HuH-7 (cell line): ENCODE measurements at regions not wholly inside any gene's neighbourhood (a gene's known extent, or its start where the extent isn't known, plus 50 kb on each side); places are given as distances from the start of the nearest gene placed in this dataset.
"Not testable (repeated sequence)": the region's sequence is repeated elsewhere in the genome, so short reads cannot be mapped to it uniquely, and the experiment has no call there.

Experiments used
- DNase-seq: peaks from one replicate; pipeline ENCODE4 v3.0.0; 2011; ENCODE audit warnings: low spot score

DNA sequence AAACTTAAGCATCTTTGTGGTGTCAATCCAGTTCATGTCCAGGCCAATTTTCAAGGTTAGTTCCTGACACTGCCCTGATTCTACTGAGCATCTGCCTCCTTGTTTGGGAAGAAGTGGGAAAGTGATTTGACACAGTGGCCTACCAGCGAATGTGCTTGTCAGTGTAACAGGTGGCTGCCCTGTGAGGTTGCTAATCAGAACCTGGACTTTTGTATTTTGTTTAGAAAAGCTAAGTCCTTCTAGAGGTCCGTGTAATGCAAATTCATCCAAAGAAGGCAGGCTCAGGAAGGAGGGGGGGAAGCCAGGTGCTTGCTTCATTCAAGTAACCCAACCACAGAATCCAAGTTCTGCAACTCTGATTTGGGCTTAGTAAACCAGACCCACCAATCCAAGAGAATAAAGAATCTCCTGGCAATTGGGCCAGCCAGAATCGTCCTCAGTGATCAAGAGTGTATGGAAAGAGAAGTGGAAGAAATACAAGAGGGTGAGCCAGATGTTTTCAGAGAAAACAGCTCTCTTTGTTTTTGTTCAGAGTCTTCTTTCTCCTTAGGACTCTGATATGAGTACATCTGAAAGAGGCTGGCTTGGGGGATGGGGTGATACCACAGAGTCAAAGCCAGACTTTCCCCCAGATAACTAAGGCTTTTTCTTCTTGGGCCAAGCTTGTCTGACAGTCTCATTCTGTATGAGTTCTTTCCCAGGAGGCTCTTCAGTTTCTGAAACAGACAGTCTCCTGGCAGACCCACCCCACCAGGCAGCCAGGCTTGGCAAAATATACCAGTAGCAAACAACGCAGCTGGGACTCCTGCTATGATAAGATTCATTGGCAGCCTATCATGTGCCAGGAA is 508.9 kb upstream of the TBL1XR1 start:
- no peak for DNase-seq

DNA sequence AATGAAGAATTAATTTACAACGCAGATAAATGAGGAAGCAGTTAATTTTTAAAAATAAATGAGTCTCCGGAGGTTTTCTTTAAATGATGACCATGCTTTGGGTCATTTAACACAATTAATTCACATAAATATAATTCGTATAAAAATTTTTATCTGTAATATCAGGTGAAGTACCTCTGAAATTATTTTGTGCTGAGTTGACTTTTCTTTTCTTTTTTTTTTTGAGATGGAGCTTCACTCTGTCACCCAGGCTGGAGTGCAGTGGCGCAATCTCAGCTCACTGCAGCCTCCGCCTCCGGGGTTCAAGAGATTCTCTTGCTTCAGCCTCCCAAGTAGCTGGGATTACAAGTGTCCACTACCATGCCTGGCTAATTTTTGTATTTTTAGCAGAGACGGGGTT is 512.2 kb upstream of the TBL1XR1 start:
- not testable (repeated sequence) for DNase-seq

DNA sequence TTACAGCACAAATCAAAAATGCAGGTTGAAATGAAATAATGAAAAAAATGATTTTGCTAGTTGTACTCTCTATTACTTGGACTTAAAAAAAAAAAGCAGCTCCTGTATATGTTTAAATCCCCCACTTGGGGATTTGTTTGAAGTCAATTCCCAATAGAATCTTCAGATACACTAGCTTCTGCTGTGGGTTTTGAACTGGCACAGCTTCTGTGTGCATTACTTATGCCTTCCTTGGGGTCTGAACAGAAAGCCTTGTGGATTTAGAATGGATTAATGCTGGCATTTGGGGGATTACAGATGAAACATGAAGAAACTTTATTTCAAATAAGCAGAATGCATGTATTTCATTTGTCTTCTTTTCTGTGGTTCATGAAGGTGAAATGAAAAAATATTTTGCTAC is 513.2 kb upstream of the TBL1XR1 start:
- no peak for DNase-seq

DNA sequence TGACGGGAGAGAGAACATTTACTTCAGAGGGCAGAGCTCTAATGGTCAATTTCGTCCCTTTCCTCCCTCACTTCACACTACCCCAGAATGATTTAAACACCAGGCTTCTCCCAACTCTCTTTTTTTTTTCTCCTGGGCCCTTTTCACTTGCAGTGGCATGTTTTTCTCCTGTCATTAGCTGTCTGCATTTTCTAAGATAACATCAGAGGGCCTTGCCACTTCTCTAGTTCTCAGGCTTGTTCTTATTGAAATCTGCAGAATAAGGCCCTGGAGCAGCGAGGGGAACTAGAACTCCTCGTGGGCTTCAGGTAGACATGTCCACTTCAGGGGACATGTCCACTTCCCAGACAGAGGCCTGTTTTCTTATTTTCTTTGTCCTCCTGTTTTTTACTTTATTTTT is 514.4 kb upstream of the TBL1XR1 start:
- no peak for DNase-seq

DNA sequence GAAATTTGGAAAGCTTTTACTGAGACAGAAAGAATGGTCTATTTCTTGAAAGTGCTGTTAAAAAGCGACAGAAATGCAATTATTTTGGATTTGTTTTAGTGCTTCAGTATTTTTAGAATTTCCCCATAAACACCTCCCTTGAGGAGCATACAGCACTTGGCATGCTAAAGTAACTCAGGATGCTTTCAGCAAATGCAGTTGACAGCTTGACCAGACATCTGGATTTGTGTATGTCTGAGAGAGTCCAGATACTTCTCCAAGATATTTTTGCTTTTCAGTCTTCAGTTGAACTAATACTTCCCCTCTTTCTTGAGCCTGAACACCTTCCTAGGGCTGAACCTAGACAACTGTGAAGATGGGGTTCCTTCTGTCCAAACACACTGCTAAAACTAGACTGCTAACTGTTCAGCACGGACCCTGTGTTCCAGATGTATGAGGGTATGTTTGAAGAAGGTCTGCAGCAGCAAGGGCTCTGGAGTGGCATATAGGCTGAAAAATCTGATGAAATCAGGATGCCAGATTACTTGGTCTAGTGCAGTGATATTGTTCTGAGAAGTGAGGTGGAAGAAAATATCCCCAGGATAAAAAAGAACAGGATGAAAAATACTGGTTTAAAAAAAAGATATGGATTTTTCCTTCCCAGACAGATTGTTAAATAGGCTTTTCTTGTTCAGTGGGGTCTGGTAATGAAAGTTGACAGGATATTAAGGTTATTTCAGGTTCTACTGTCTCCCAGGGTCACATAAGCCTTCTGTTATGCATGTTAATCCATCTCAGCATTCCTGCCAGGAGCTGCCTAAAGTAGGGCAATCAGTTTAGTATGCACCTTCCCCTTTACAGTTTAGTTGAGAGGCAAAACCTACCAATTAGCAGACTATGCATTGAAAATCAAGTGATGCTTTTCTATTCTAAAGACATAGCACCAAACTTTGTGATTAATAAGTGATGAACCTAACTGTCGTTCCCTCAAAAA is 516.9 kb upstream of the TBL1XR1 start:
- DNase-seq: no peak

DNA sequence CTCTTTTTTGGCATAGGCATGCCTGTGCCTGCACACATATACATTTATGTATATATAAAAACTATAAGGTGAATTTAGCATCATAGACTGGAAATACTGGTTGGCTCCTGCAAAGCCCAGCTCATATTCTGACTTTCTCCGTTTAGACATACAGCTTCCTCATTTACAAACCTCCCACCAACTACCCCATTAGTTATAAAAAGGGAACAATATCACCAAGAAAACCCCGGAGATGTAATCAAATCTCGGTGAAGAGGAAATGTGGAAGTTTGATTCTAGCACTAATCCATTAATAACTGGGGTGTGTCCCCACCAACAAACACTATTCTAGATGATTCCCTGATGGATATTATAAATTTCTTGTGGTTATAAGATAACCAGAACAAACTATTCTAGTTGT is 517.7 kb upstream of the TBL1XR1 start:
- no peak for DNase-seq

DNA sequence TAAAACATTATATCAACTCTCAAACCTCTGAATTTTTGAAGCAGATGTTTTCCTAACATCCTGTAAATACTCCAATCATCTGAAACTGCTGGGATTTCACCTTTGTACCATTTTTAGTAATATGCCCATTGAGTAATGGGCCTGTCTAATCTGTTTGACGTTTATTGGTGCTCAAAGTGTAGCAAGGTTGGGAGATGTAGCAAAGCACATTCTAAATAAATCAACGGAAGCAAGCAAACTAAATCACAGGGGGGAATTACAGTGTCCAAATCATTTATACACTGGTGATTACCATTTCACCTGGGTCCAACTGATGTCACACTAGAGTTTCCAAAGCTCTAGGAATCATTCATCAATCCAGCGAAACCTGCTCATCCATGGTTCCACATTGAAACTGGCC is 518.7 kb upstream of the TBL1XR1 start:
- DNase-seq: no peak

DNA sequence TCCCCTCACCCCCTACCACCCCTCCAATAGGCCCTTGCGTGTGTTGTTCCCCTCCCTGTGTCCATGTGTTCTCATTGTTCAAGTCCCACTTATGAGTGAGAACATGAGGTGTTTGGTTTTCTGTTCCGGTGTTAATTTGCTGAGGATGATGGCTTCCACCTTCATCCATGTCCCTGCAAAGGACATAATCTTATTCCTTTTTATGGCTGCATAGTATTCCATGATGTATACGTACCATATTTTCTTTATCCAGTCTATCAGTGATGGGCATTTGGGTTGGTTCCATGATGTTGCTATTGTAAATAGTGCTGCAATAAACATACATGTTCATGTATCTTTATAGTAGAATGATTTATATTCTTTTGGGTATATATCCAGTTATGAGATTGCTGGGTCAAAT is 523.6 kb upstream of the TBL1XR1 start:
- not testable (repeated sequence) for DNase-seq

DNA sequence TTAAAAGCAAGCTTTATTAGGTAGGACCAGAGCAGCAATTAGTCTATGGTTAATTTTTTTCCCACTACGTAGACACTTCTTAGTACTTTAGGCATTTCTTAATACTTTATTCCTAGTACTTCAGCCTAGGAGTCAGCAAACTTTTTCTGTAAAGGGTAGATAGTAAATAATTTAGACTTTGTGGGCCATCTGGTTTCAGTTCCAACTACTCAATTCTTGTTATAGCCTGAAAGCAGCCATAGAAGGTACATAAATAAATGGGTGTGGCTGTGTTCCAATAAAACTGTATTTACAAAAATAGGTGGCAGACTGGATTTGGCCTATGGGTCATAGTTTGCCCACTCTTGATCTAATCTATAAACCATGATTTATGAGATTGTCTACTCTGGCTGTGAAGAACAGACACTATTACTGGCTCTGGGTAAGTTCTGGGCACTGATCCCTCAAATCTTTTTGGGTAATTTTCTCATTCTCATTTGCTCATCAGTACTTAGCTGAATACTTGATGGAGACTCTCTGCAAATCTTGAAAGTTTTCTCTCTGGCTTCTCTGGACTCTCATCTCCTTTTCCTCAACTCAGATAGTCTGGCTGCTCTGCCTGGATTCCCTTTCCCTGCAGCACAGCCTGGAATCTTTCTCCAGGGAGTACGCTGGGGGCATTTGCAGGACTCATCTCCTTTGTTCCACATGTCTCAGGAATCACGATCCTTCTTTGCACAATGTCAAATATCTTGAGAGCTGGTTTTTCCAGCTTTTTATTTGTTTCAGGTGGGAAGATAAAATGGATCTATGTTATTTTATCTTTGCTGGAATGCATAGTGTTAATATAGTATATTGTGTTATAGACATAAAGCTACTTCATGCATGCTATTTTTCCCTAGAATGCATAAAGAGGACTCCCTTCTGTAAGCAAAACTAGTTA is 524.8 kb upstream of the TBL1XR1 start:
- no peak for DNase-seq

DNA sequence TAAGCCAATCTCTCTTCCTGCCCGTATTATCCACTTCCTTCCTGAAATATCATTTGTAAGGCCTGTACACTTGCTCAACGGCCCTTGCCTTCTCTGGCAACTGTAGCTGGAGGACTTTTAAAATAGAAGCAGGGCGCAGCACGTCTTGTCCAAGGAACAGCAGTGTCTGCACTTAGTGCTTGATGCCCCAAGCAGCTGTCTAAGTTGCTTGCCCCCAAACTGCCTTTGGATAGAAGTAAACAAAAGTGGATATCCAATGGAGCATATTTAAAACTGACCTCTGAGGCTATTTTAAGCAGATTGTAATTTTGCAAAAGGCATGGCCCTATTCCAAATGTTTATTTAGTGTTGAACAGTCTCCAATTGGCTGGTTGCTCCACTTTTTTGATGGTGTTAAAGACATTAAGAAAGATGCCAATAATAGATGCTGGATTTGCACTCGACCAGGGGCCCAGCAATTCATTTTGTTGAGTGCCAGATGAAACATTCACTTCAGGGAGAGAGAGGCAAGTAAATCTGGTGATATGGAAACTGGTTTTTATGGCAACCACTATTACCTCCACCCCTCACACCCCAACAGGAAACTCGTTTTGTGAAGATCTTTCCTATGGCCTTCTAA is 526.8 kb upstream of the TBL1XR1 start:
- DNase-seq: no peak

DNA sequence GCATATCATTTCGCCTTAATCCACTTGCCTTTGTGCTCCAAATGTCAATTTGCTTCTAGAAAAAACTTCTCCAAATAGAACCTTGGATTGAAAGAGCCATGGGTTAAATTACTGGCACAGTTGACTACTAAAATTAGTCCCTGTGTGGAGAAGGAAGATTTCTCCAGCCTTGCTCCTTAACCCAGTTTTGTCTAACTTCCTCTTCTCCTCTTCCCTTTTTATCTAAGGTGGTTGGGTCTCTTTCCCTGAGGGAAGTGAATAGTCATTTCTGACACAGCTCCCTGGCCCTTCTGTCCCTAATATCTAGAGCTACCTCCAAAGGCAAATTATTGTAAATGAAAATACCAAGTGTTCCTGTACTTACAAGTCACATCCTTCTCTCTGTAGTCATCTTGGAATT is 527.9 kb upstream of the TBL1XR1 start:
- no peak for DNase-seq

DNA sequence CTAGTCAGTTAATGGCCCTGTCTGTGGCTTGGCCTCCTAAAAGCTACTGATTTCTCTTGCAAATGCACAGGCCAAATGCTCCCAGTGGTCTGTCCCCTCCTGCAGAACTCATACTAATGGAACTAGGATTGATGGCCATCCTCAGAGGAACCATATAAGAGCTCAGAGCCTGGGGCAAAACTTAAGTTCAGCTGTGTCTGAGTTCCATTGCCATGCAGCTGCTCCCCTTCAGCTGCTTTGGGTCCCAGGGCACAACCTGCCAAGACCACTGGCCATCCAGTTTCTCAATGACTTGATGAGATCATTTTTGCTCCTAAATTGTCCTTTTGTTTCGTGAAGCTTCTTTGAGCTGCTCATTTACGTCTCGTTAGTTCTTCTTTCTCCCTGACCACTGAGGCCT is 529.5 kb upstream of the TBL1XR1 start:
- DNase-seq: no peak

DNA sequence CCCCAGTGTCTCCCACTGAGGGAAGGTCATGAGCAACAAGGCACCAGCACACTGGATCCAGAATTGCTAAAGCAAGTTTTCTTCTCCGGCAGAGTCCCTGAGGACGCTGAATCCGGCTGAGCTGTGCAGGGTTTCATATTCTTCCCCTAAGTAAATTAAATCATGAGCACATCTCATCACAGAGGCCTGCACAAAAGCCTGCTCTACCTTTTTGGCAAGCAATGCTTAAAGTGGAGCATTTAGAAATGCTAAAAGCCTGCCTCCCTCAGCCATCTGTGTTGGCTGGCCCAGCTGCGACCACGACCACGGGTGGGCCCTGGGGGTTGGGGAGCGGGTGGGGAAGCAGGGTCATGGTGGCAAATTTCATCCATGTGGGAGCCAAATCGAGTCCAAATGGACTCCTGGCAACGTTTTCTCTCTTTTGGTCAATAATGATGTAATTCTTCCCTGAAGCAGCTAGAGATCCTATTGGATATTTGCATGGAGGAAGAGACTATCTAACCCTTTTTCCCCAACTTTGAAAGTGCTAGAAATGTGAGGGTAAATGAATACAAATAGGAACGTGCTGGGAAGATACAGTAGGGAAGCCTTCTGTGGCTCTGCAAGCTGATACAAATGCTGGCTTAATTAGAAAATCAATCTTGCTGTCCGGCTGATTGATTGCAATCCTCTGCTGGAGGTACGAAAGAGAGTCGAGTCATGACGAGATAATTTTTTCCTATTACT is 532.8 kb upstream of the TBL1XR1 start:
- no peak for DNase-seq

DNA sequence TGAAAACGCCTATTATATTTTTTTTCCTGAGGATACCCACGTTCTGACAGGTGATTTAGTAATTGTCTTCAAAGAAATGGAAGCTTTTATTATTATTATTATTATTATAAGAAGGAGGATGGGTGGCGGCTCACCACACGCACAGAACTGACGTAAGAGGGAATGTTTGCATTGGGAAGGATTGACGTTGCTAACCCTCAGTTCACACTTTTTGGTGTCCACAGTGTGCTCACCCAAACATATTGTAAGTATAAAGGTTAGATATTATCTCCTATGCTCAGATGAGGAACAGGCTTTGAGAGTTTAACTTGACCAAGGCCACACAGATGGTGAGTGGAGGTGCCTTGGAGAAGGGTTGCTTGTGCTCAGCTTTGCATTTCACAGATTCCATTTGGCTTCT is 533.5 kb upstream of the TBL1XR1 start:
- DNase-seq: no peak

DNA sequence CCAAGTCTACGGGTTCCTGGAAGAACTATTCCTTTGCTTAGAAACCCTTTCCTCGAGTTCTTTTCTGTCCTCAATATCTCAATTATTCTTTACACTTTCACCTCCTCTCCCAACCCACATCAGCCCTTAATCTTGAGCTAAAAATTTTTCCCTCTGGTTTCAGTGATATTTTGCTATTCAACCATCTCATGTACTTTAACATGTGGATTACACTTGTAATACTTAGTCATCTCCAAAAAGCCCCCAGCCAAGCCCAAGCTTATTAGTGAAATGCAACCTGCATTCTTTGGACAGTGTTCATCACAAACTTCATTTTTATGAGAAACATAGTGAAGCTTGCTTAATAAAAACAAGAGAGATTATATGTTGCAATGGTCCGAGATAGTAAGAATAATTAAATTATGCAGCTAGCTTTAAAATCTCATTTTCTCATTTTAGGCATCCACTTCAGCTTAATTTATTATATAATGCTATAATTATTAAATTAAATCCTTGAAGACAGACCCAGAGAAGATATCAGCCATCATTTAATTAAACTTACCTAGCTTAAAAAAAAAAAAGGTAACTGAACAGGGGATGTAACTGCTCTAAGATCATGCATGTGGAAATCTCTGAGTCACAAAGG is 534.5 kb upstream of the TBL1XR1 start:
- no peak for DNase-seq

DNA sequence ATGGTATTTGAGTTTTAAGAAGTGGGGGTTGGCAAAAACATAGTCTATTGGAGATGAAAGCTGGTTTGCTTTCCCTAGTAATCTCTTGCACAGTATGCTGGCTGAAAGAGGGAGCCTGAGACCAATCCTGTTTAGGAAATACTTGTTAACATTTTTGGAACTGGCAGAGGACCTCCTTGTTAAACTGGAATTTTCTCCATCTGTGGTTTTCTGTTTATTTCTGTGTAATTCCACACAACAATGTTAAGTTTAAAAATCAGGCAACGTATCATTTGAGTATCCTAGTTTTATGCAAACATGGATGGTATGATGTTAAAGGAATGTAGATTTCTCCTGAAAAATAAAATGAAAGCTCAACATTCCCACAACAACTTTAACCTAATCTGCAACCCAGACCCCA is 536.0 kb upstream of the TBL1XR1 start:
- no peak for DNase-seq

DNA sequence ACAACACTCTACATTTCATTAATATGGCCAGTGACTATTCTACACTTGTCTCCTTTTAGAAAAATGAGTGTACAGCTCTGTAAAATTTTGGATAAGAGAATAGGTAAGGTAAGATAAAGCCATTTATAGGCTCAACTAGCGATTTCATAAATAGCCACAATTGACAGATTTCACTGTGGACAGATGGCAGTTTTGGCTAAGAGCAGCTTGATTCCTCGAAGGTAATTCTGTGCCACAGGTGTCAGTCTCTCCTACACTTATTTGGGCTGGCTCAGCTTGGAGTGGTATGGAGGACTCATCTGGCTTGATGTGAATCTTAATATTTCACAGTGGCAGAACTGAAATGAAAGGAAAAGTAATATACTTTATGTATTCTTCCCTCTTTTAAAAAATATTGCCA is 536.7 kb upstream of the TBL1XR1 start:
- DNase-seq: no peak

DNA sequence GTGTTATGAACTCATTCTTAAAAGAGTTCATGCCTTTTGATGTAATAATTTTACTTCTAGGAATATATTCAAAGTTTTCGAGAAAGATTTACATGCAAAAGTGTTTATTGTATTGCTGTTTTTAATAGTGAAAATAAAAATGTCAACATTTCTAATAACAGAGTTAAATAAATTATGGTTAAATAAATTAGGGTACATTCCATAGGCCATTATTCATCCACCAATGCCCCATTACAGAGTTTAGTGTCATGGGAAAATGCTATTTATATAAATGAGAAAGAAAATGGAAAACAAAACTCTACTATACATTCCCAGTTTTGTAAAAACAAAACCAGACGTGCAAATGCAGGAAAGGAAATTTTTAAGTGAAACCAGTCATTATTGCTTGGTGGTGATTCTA is 538.1 kb upstream of the TBL1XR1 start:
- no peak for DNase-seq

DNA sequence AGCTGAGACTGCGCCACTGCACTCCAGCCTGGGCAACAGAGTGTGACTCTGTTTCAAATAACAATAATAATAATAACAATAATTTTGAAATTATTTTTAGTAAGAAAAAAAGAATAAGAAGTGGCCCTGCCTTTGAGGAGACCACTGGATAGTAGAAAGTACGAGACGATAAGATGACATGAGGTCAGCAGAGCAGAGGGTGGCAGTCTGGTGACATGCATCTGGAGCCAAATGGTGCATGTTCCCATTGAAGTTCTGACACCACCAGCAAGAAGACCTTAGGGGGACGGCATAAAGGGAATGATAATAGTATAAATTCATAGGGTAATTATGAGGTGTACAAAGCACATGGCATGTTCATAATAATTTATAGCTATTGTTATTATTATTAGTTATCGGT is 542.2 kb upstream of the TBL1XR1 start:
- no peak for DNase-seq

DNA sequence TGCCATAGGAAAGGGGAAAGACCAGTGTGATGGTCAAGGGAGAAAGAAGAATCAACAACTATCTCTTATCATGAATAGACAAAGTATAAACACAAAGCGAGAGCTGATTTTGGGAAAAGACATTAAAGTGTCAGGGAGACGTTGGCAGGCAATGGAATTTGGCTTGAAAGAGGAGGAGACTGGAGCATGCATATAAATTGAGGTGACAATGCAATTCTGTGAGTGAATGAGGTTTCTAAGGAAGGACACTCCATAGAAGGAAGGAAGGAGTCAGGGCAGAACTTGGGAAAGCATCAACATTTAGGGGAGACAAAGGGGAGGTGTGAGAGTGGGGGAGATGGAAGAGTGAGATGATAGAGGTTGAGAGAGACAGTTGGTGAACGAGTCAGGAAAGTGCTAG is 543.0 kb upstream of the TBL1XR1 start:
- DNase-seq: no peak
